GM18873 (cell line): ENCODE measurements at regions not wholly inside any gene's neighbourhood (a gene's known extent, or its start where the extent isn't known, plus 50 kb on each side); places are given as distances from the start of the nearest gene placed in this dataset.

Source experiments
- ATAC-seq: cut with Tn5 transposase; IDR thresholded peaks from one replicate; pipeline ENCODE4 v1.9.1; 2021; ENCODE audit warnings: mild to moderate bottlenecking, moderate library complexity, moderate number of reproducible peaks; ENCODE audit not compliant: unreplicated experiment, low FRiP score

GRCh38 chrX:9147086-9147485 lies 113.2 kb upstream of the FAM9B start:
- ATAC-seq = no peak

GRCh38 chrX:9147726-9148125 lies 113.8 kb upstream of the FAM9B start:
- no peak for ATAC-seq

GRCh38 chrX:9148615-9149399 lies 114.9 kb upstream of the FAM9B start:
- ATAC-seq = no peak

GRCh38 chrX:9149501-9150245 lies 115.7 kb upstream of the FAM9B start:
- no peak for ATAC-seq

- no peak for ATAC-seq
These were observed 117.9 kb upstream of the FAM9B start for GRCh38 chrX:9151772-9152307.

GRCh38 chrX:9153300-9153699 lies 119.4 kb upstream of the FAM9B start:
- no peak for ATAC-seq

- ATAC-seq = no peak
These were observed 124.7 kb upstream of the FAM9B start for GRCh38 chrX:9158611-9159010.

- no peak for ATAC-seq
These were observed 126.9 kb upstream of the FAM9B start for GRCh38 chrX:9160698-9161329.

- no peak for ATAC-seq
These were observed 128.8 kb upstream of the FAM9B start for GRCh38 chrX:9162698-9163097.

GRCh38 chrX:9163214-9163709 lies 129.3 kb upstream of the FAM9B start:
- no peak for ATAC-seq

GRCh38 chrX:9164086-9164485 lies 130.2 kb upstream of the FAM9B start:
- no peak for ATAC-seq

GRCh38 chrX:9164533-9165426 lies 130.9 kb upstream of the FAM9B start:
- ATAC-seq = no peak

GRCh38 chrX:9166584-9166944 lies 132.6 kb upstream of the FAM9B start:
- ATAC-seq = no peak

- ATAC-seq = no peak
These were observed 138.0 kb upstream of the FAM9B start for GRCh38 chrX:9171841-9172463.

GRCh38 chrX:9172464-9172850 lies 138.5 kb upstream of the FAM9B start:
- ATAC-seq = no peak

GRCh38 chrX:9180623-9181022 lies 146.7 kb upstream of the FAM9B start:
- no peak for ATAC-seq

- no peak for ATAC-seq
These were observed 148.1 kb upstream of the FAM9B start for GRCh38 chrX:9182041-9182440.

GRCh38 chrX:9183481-9183880 lies 149.6 kb upstream of the FAM9B start:
- no peak for ATAC-seq

GRCh38 chrX:9184211-9184610 lies 150.3 kb upstream of the FAM9B start:
- no peak for ATAC-seq

GRCh38 chrX:9188117-9188516 lies 154.2 kb upstream of the FAM9B start:
- no peak for ATAC-seq
